HTR-8/SVneo (cell line): ENCODE measurements at regions not wholly inside any gene's neighbourhood (a gene's known extent, or its start where the extent isn't known, plus 50 kb on each side); places are given as distances from the start of the nearest gene placed in this dataset.

ENCODE experiments used
- DNase-seq: peaks from one replicate; pipeline ENCODE4 v3.0.0; 2011; ENCODE audit warnings: low spot score, mixed read lengths; ENCODE audit not compliant: insufficient read length
- FAIRE-seq: peaks from 2 replicates; lab custom pipeline; 2011; peaks lifted over from hg19 to GRCh38; lab: Jason Lieb, UNC

DNA sequence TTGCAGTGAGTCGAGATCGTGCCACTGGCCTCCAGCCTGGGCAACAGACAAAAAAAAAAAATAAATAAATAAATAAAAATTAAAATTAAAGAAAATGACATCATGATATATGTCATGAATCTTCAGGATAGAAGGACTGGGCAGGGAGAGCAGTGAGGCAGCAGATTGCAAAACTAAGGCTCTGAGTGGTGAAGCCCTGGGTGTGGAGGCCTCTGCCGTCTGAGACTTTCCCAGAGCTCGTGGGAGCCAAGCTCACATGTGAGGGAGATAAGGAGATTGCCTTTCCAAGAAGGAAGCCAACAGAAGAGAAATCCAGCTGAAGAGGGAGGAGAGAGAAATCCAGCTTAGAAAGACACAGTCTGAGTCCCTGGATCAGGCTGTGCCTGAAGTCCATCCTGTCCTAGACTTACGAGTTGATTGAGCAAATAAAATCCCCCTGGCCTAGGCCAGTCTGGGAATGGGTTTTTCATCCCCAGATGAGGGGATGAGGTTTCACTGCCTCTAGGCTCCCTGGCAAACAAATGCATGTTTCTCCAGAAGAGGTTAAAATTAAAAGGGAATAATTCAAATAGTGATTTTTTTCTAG, 142.0 kb upstream of the IGSF21 start:
- FAIRE-seq (no peak), DNase-seq (no peak)

DNA sequence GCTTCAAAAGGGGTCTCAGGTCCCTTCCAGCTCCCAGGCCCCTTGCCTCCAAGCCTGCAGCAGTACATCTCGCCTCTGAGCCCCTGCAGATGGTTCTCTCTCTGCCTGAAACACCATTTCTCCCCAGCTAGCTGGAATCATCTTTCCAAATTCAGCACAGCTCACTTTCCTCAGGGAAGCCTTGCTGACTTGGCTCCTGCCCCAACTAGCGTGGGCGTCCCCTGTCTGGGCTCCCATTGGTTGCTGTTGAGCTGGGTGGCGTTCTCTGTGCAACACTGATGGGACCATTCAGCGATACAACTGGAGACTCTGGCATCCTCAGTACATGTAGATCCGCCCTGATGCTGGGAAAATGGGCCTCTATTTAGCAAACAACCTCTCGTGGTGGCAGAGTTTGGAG, 141.3 kb upstream of the IGSF21 start:
- no peak for DNase-seq

DNA sequence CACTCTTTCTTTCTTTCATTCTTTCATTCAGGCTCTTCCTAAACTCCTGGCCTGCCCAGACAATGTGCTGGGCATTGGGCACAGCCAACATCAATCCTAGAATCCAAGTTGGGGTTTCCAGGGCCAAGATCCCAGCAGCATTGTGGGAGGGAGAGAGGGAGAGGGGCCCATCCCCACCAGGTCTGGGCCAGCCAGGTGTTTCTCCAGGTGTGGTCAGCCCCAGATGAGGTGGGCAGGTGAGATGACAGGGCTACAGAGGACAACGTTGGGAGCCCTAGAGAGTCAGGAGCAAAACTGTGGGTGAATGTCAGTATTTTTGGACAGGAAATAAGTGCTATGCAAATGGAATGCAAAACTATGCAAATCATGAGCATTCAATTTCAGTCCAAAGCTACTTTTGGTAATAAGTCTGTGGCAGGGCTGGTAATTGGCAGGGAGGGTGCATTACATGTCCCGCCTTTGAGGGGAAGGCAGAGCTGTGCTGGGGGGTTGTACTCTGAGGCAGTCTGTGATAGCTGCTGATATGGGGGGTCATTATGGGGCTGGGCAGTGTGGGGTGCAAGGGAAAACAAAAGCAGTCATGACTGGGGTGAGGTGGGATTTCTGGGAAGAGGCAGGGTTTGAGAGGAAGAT, 139.9 kb upstream of the IGSF21 start:
- no peak for FAIRE-seq

More for the DNA sequence above, 141.3 kb upstream of the IGSF21 start:
- FAIRE-seq, result no peak

DNA sequence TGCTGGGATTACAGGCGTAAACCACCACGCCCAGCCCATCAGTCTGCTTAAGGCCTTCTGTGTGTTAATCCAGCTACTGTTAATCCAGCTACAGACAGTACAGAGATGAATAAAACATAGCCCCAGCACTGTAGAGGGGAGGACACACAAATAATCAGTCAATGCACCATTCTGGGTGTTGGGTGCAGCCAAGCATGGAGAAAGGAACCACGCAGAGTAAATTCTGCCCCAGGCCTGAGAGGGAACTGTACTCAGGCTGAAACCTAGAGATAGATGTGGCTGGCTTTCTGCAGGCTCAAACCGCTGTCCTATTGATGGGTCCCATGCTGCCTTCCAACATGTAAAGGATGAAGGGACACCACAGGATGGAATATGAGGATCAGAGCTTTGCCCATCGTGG, 136.8 kb upstream of the IGSF21 start:
- FAIRE-seq (no peak), DNase-seq (no peak)

More for the DNA sequence above, 139.9 kb upstream of the IGSF21 start:
- DNase-seq, result no peak

DNA sequence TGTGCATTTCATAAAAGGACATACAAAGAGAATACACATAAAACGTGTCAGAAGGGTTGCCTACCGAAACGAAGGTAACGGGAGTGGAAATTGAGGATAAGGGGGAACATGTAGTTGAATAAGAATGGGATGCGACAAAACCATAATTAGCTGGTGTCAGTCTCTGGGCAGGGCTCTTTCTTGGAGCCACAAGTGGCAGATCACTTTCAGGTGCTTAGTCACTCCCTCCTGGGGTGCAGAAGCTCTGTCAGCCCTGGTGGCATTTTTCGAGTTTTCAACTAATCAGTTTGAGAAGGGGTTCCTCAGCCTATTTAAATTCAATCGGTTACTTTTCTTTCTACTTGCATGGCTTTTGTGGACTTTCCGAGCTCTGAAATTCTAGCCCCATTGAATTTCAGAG, 133.9 kb upstream of the IGSF21 start:
- FAIRE-seq, result no peak
- DNase-seq, result no peak

DNA sequence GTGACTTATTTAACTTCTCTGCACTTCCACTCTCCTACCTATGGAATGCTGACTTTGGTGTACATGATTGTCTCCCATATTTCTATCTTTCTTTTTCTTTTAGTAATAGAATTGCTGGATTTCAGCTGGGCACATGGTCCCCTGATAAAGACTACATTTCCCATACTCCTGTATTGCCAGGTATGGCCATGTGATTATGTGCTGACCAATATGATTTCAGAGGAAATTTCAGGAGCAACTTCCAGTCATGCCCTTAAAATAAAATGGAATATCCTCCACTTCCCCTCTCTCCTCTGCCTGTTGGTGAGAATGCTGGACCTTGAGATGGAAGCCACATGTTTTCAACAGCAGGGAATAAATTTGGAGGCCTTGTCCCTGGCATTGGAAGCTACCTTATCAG, 130.7 kb upstream of the IGSF21 start:
- DNase-seq (no peak), FAIRE-seq (no peak)

DNA sequence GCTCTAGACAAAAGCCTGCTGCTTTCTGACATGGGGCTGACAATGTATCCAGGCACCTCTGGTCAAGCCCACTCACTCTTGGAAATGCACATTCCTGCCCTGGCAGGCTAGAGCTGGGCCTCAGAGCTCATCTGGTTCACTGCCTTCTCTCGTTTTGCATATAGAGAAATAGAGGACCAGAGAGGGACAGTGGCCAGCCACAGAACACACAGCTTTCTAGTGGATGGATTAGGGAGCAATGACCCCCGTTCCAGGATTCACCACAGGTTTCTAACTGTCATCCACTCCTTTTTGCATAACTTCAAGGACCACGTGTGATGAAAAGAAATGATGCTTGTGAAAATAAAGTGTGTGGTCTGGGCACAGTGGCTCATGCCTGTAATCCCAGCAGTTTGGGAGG, 129.6 kb upstream of the IGSF21 start:
- FAIRE-seq, result no peak
- no peak for DNase-seq

DNA sequence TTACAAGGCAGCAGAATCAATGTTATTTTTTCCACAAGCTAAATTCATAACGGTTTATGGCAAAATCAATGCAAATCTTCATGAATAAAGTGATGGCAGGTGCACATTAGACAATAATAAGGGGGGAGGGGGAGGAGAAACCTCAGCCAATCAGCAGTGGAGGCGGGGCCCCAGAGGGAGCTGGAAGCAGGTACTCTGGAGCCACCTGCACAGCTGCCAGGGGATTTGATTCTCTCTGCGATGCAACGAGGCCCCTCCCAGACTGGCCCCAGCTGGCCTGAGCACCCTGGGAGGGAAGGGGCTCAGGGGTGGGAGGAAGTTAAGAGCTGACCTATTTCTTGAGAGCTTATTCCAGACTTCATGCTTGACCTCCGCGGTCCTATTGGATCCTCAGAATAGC, 127.8 kb upstream of the IGSF21 start:
- DNase-seq (no peak), FAIRE-seq (no peak)

DNA sequence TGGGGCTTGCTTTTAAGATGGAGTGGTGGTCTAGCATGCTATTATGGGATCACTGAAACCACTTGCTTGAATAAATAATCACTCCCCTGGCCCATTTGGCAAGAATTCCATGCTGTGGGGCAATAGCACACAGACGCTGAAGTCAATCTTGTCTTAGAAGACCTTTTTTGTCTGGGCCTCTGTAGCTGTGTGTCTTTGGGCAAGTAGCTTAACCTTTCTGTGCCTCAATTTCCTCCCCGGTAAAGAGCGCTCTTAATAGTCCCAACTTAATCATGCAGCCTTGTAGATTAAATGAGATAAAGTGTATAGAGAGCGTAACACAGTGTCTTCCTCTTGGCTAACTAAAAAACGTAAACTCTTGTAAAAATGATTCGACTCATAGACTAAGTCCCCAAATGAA, 125.4 kb upstream of the IGSF21 start:
- FAIRE-seq (no peak), DNase-seq (no peak)

DNA sequence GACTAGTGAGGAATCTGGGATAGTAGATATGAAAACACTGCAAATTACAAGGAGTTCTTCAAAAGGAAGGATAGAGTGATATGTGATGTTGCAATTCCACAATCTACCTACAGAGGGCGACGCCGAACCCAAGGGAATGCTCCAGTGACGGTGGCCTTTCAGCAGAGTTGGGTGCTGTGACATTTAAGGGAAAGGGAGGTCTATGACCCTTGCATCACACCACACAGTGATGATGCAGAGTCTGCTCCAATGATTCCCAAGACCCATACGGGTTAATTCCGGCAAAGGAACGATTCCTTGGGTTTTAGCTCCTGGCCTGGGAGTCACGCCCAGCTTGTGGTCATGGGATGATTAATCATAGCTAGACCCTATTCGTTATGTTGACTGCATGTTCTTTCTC, 123.0 kb upstream of the IGSF21 start:
- FAIRE-seq (no peak), DNase-seq (no peak)

DNA sequence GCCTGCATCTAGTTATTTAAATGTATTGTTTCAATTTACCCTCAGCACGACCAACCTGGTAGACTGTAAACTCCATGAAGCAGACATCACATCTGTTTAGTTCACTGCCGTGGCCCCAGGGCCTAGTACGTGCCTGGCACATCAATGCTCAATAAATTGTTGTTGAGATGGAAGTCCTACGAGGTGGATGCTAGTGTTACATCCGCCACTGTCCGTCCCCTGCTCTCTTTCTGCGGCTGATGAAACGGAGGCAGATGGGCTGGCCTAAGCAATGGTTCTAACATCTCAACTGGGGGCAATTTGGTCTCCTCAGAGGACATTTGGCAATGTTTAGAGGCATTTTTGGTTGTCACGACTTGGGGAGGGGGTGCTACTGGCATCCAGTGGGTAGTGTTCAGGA, 121.4 kb upstream of the IGSF21 start:
- no peak for FAIRE-seq

DNA sequence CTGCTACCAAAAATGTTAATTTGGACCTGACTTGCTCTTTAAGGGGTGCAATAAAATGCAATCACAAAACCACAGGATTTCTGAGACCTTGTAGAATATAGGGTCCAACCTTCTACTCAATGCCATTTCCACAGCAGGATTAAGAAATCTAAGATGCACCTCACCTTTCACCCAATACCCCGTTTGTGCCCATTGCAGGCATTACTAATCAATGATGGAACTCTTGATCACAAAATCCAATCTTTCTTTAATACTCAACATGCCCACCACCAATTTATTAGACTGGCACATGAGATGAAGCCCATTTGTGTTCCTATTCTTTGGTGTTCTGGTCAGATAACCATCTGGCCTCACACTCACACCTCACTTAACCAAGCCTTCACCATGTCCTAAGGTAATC, 117.2 kb upstream of the IGSF21 start:
- FAIRE-seq, result no peak
- no peak for DNase-seq

More for the DNA sequence above, 121.4 kb upstream of the IGSF21 start:
- no peak for DNase-seq

DNA sequence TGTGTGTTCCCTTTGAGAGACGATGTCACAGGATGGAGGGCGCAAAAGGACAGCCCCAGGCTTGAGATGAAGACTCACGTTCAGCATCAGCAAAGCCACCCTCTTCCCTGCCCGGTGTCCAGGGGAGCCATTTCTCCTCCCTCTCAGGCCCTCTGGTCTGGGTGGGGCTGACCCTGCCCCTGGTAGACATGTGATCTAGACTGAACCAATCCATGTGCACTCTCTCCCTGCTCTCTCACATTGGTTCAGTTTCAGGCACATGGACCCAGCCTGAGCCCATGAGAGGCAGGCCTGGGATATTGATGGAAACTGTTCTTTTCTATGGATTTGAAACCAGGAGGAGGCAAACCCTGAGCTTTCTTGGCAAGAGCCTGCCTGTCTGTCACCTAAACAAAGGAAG, 115.6 kb upstream of the IGSF21 start:
- DNase-seq, result no peak
- FAIRE-seq, result no peak

DNA sequence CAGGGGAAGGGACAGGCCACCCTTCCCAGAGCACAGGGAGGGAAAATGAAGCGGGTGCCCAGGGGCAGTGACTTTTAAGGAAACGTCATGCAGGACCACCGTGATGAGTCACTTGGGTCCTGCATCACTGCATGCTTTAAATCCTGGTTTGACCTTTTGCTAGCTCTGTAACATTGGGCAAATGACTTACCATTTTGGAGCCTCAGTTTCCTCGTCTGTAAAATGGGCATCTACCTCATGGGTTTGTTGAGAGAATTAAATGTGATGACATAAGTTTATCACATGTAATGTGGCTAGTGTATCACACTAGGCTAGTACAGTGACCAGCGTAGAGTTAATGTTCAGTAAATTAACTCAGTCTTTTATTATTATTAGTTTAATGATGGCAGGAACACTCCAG, 114.8 kb upstream of the IGSF21 start:
- no peak for FAIRE-seq

DNA sequence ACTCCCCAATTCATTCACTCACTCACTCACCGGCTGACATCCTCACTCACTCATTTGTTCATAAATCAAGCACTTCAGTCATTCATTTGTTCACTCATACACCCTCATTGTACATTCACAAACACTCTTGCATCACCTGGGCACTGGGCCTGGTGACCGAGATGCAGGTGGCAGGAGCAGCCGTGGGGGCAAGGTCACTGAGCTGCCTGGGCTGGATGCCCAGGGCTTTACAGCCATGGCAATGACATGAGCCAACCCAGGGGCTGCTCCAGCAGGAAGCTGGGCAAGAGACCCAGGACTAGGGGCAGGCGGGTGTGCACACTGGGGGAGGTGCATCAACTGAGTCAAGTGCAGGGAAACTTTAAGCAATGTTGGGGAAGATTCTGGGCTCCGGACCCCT, 113.6 kb upstream of the IGSF21 start:
- DNase-seq (no peak), FAIRE-seq (no peak)

More for the DNA sequence above, 114.8 kb upstream of the IGSF21 start:
- no peak for DNase-seq

DNA sequence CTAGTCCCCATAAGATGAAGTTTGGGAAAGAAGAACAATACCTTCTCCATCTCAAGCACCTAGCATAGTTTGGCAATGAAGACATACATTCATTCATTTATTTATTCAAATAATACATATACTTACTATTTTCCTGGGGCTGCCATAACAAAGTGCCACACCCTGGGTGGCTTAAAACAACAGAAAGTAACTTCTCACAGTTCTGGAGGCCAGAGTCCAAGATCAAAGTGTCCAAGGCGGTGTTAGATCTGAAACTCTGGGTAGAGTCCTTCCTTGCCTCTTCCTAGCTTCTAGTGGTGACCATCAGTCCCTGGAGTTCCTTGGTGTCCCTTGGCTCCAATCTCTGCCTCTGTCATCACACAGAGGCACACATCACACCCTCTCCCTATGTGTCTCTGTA, 112.1 kb upstream of the IGSF21 start:
- FAIRE-seq (no peak), DNase-seq (no peak)

DNA sequence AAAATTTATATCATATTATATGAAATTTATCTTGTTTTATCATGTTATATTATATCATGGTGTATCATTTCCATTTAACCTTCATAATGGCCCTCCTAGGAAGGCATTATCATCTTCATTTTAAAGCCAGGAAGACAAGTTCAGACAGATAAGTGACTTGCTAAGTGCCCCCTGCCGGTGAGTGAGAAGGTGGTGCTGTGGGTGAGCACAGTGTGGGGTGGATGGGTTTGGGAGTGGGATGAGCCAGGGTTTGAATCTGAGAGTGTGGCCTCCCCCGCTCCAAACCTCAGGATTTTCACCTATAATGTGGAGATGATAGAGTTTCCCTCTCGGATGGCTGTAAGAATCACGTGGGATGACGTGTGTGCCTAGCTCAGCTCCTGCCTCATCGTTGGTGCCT, 108.7 kb upstream of the IGSF21 start:
- DNase-seq (no peak), FAIRE-seq (no peak)

DNA sequence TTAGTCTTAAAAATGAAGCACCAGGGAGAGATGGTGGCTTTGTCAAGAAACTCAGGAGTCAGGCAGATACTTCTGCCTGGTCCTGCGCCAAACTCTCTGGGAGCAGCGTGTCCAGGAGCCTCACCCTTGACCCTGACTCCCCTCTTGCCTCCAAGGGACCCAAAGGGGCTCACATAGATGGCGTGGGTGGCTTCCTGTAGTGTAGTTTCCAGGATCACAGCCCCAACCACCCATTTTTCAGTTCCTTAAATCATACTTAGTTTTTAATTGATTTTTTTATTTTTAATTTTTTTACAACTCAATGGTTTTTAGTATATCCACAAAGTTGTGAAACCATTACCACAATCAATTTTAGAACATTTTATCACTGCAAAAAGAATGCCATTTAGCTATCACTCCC, 107.7 kb upstream of the IGSF21 start:
- DNase-seq (no peak), FAIRE-seq (no peak)

DNA sequence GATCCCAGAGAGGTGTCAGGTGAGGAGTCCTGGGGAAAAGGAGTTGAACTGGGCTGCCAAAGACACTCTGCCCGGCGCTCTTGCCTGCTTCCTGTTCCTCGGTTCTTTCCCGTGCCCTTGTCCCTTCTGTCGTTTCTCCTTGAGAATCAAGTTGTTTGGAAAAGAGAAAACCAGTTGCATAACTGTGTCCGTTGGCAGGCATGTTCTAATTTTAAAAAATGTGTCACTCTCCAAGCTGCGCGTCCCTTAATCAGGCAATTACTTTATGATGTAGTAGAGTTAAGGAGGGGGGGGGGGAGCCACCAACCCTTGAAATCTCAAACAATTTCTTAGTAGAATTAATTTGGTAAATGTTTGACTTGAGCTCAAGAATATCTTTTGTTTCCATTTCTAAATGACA, 105.9 kb upstream of the IGSF21 start:
- FAIRE-seq, result no peak
- no peak for DNase-seq

DNA sequence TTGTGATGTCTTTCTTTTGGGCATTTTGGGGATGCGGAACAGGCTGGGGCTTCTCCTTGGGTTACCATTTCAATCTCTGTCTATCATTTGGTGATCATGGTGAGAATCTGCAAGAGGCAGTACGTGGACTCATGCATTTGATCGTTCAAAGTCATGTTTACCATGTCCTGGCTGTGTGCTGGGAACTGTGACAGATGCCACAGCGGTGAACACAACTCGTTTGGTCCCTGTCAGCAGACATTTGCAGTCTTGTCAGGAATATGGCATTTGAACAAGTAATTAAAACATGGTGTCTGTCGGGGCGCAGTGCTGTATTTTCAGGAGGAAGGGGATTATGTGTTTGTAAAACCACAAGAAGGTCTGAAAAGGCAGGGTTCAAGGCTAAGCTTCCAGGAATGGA, 103.3 kb upstream of the IGSF21 start:
- DNase-seq, result no peak
- no peak for FAIRE-seq

DNA sequence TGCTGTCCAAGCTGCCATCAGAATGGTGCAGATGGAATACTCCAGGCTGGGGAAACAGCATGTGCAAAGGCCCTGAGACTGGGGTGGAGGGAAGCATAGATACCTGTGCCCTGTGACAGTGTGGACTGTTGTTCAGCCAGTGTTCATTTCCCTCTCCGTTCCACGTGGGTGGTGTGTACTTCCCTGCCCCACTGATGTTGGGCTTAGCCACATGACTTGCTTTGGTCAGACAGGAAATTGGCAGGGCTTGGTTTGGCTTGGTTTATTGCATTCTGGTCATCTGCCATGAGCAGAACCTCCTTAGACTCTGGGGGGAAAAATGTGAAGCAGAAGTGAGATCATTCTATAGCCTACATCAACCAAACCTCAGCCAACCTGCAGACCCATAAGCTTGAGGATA, 102.4 kb upstream of the IGSF21 start:
- FAIRE-seq (no peak), DNase-seq (no peak)

DNA sequence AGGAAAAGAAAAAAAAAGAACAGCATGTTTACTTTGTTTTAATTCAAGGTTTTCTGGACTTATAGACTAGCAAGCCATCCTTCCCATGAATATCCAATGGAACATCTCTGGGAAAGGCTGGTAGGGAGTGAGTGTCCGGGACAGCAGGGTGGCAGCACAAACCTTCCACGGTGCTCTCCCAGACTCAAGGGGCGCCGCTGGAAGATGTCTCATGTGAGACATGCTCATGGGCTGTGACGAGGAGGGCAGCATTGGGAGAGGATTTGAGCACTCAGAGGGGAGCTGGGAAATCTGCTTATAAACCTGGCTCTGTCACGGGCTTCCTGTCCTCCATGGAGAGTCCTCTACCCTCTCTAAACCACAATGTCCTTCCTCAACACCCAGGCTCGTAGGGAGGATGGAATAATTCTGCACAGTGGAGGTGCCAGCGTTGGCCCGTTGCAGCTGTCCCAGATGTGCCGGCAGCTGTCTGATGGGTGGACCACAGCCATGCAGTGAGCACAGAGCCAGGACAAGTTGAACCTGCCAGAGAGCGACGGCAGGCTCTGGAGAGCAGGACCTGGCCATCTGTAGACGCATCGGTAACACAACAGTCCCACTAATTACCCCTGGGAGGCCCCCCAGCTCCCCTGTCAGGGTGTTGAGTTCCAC, 100.1 kb upstream of the IGSF21 start:
- FAIRE-seq, result no peak
- DNase-seq, result no peak
